Activated CD8-positive, alpha-beta memory T cell treated with anti-CD3 and anti-CD28 coated beads for 1 hour (primary cell): ENCODE measurements at regions not wholly inside any gene's neighbourhood (a gene's known extent, or its start where the extent isn't known, plus 50 kb on each side); places are given as distances from the start of the nearest gene placed in this dataset.
"Not testable (repeated sequence)": the region's sequence is repeated elsewhere in the genome, so short reads cannot be mapped to it uniquely, and the experiment has no call there.

ENCODE experiments used
- DNase-seq, 2 donors: peaks; one replicate each; pipeline ENCODE4 v3.0.0-alpha.2; 2020; ENCODE audit warnings: low read depth in 1 of 2; ENCODE audit errors: extremely low read depth in 1 of 2

- no peak for DNase-seq
Measured at GRCh38 chr2:180238729-180239128, 231.6 kb upstream of the CWC22 start.

DNA sequence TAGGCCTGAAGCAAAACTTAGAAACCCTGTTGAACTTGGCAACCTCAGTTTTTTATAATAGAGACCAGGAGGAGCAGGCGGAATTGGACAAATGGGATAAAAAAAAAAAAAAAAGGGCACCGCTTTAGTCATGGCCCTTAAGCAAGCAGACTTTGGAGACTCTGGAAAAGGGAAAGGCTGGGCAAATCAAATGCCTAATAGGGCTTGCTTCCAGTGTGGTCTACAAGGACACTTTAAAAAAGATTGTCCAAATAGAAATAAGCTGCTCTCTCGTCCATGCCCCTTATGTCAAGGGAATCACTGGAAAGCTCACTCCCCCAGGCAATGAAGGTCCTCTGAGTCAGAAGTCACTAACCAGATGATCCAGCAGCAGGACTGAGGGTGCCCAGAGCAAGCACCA, 229.0 kb upstream of the CWC22 start:
- not testable (repeated sequence) for DNase-seq

- not testable (repeated sequence) for DNase-seq
Measured at GRCh38 chr2:180235506-180235905, 228.4 kb upstream of the CWC22 start.

- DNase-seq = not testable (repeated sequence)
Measured at GRCh38 chr2:180234991-180235390, 227.9 kb upstream of the CWC22 start.

DNA sequence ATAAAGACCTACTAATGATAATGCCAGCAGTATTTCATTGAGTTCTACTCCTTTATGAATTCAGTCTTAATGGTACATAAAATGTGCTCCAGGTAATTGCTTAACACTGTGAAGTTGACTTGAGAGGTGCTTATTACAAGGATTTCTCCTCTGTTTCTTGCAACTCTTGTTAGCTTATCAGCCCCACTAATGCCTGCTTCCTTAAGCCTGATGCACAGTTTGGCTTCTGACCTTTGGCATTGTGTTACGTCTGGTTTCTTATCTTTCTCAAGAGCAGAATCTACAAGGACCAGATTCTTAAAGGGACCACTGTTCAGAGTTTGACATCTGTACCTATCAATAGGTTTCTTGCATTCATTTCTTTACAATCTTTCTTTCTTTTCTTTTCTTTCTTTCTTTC, 223.9 kb upstream of the CWC22 start:
- no peak for DNase-seq

DNA sequence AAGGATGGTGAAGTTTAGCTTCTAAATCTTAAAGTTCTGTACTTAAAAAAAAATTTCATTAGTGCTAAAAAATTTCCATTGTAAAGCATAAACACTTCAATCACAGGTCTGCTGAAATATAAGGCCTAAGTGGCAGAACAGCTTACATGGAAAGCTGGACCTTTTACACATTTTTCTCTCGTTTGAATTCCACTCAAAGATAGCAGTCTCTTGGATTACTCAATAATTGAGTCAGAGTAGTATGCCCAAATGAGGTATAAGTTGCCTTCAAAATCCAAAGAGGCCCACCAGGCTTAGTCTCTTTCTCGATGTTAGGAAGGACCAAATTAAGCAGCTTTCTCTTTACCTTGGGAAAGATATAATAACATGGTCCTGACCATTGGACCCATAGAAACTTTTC, 220.4 kb upstream of the CWC22 start:
- DNase-seq = no peak

DNA sequence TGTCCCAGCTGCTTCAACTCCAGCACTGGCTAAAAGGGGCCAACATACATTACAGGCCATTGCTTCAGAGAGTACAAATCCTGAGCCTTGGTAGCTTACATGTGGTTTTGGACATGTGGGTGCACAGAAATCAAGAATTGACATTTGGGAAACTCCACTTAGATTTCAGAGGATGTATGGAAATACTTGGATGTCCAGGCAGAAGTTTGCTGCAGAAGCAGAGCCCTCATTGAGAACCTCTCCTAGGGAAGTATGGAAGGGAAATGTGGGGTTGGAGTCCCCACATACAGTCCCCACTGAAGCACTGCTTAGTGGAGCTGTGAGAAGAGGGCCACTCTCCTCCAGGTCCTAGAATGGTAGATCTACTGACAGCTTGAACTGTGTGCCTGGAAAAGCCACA, 218.0 kb upstream of the CWC22 start:
- no peak for DNase-seq

DNA sequence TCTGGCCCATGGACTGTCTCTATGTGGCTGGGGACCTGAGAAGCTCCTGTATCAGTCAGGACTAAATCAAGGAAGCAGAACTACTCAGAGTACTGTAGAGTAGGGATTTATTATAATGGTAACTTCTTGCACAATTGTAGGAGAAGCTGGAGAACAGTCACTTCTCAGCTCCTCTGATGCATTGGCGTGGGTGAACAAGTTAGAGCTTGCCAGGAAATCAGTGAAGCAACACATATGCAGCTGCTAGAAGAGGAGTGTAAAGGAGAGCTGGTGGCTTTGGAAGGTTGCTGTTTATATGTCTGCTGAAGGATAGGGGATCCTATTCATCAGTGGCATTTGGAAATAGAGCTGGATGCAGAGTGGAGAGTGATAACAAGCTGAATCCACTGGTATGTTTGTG, 215.5 kb upstream of the CWC22 start:
- DNase-seq = no peak

GRCh38 chr2:180219491-180219890, 212.4 kb upstream of the CWC22 start:
- no peak for DNase-seq

DNA sequence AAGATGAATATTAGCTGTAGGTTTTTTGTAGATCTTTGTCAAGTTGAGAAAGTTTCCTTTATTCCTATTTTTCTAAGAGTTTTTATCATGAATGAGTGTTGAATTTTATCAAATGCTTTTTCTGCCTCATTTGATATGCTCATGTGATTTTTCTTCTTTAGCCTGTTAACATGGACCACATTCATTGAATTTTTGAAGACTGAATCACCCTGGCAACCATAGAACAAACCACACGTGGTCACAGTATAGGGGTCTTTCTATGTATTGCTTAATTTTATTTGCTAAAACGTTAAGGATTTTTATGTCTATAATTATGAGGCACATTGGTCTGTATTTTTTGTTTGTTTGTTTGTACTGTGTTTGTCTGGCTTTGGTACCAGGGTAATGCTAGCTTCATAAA, 201.7 kb upstream of the CWC22 start:
- no peak for DNase-seq

DNA sequence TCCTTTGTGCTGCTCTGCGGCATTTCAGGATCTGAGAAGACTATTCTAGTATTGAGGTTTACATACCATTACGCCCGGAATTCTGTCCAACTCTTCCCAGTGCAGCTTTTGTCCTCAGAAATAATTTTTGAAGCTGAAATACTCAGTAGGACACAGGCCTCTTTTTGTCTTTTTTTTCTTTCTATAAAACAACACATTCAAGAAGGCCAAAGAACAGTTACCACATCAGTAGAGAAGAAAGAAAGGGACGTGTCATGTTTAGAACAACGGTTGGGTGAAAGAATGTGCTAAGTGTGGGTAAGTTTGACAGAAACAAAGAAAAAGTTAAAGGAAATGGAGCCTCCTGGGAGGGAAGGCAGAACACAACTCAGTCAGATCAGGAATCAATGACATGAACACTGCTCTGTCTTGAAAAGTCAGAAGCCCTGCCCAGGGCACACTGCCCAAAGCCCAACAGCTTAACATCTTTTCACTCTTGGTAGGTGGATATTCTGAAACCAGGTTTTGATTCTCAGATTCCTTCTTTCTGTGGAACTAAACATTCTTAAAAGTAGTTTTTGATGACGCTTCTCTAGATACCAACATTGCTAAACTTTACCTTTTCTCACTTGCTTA, 198.6 kb upstream of the CWC22 start:
- DNase-seq = no peak

GRCh38 chr2:180203972-180204371, 196.9 kb upstream of the CWC22 start:
- no peak for DNase-seq

- DNase-seq = no peak
Measured at GRCh38 chr2:180202467-180202951, 195.4 kb upstream of the CWC22 start.

GRCh38 chr2:180196419-180196977, 189.4 kb upstream of the CWC22 start:
- DNase-seq = no peak

DNA sequence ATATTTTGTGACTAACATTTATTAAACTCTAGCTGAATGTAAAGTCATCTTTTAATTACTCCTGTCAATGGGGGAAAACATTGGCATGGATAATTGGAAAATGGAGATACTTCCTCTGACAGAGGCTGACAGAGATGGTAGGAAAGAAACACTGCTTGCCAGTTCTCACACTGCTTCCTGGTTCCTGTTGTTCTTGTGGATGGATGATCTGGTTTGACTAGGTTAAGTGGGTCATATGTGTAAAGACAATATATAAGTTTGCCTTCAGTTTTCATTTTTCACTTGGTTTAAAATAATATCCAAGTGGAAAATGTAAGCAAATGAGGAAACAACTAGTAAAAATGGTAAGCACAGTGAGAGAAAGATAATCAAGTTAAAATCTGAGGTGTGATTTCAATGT, 188.8 kb upstream of the CWC22 start:
- DNase-seq = no peak

DNA sequence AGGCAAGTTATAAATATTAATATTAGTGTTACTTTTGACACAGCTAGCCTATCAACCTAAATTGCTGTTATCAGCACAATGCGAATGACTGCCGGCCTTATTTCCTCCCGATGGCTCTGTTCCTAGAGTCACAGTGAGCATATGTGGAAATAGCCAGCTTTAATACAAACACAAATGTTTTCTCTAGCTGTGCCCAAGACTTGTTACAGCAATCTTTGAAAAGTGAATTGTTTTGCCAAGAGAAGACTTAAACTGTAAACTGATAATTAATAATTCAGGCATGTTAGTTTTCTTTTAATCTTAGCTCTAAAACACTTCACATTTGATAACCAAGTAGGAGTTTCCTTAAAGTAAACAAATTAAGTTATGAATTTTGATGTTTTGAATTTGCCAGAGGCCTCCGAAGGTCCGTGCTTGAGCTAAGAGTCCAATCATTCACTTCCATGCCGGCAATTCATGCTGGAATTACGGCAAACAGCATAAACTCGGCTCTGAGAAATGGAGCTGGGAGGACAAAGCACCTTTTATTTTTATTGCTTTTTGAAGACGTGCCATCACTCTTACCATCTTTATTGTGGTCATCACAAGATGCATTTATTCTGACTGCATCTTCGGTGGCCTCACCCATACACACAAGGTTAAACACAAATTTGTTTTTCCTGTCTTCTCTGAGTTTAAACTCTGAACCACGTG, 184.5 kb upstream of the CWC22 start:
- DNase-seq = no peak

DNA sequence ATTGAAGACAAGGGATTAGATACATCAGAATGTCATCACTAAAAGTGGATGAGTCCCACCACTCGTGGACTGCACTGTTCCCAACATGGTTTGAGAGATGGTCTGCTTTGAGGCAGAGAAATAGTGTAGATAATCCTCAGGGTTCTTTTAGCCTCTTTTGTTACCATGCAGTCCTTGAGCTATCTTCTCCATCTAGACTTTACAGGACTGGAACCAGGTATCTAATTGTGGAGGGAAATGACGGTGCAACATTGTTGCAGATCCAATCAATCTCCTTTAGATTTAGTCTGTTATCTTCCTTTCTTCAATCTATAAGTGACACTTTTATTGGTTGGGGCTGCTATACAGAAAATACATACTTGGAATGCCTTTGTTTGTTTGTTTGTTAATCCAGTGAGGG, 183.8 kb upstream of the CWC22 start:
- DNase-seq = no peak

DNA sequence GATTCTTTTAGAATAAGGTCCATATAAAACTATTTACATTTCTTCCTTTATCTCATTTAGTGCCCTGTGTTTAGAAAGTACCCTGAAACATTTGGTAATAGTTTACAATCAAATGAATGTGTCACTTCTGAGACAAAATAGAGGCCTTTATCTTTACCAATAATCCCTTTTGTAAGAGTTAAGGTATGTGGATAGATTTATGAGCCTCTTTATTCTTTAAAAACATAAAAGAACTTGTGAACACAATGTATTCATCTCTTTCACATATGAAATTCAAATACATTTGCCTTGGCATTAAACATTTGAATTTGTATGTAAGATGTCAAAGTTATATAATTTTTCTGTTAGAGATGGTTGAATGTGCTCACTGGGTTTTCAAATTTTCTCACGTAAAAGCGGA, 180.5 kb upstream of the CWC22 start:
- no peak for DNase-seq

- no peak for DNase-seq
Measured at GRCh38 chr2:180184506-180184905, 177.4 kb upstream of the CWC22 start.

GRCh38 chr2:180180511-180180910, 173.4 kb upstream of the CWC22 start:
- DNase-seq = no peak

DNA sequence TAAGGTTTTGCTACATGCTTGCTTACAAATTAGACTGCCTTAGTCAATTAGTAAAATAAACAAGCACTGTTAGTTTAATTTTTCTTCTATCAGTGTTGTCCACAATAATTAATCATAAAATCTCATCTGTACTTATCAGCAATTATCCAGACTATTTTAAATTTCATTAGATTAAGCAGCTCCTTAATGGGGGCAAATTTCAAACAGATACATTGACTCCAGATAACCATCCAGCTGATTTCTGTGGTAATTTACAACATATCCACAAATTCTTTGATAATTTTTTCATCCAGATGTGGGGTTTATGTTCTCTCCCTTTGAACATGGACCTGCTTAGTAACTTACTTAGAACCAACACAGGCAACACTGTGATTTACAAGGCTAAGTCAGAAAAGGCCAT, 170.4 kb upstream of the CWC22 start:
- no peak for DNase-seq

DNA sequence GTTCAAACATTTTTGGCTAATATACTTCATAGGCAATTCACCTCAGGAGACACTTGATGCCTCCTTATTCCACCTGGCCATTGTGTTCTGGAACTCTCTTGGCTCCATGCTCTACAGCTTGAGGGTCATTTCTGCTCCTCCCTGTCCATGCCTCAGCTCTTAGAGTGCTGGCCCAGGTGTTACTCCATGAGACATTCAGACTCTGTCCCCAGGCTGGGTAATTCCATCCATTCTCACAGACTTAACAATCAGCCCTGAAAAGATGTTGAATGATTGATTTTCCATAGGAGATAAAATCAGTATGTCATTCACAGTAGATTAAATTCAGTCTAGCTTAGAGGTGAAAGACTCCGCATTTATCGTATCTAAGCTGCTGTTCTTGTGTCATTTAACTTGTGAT, 168.6 kb upstream of the CWC22 start:
- DNase-seq = no peak
